ENCODE measurements at regions not wholly inside any gene's neighbourhood (a gene's known extent, or its start where the extent isn't known, plus 50 kb on each side); places are given as distances from the start of the nearest gene placed in this dataset.

- POLR2A ChIA-PET = no interaction called here
- intact Hi-C loops (cut with micrococcal nuclease) = no loop called here
- no peaks in the 10 kb centered on the region for H3K9me2 ChIP-seq (ENCODE audit: insufficient read depth)
These were observed 429.1 kb upstream of the ARGLU1 start for GRCh38 chr13:106996867-106997618.

More at GRCh38 chr13:106996867-106997618, 429.1 kb upstream of the ARGLU1 start:
- H2AFZ ChIP-seq (ENCODE audit: low read depth, low read length, poor library complexity, severe bottlenecking) = no peak overlapping the region
- ATAC-seq = no peak
- no peak overlapping the region for H3K4me3 ChIP-seq (replicated peaks in 1 of 2; ENCODE audit: low read depth in 1 of 2, low read length in 2 of 2)
- H3K79me2 ChIP-seq (ENCODE audit: insufficient read depth, low read length) = no peaks in the 10 kb centered on the region
- H3K9ac ChIP-seq (ENCODE audit: low read length) = no peak overlapping the region
- no peak for DNase-seq (ENCODE audit: low read depth, low spot score)
- no TSS peak for BruUV-seq (replicated peaks)
- peaks cover 0 to 3% of the 10 kb centered on the region in 2 experiments; a peak in 1 of 4 replicates for H3K9me3 ChIP-seq (ENCODE audit: control insufficient read depth in 1 of 2, insufficient read depth in 1 of 2, low read depth in 1 of 2, low read length in 2 of 2)
- no peaks in the 10 kb centered on the region for H4K20me1 ChIP-seq (ENCODE audit: insufficient read depth)
- ChIA-PET CTCF (no interaction called here), RAD21 (ENCODE audit: low non-redundant PET in 1 of 2, low total read pairs in 2 of 2, uncharacterized antibody in 2 of 2, unreplicated experiment in 2 of 2) (no interaction called here)
- H3K4me2 ChIP-seq (ENCODE audit: low read length) = no peak overlapping the region
- TF ChIP-seq ZBTB33 (IDR thresholded peaks at IDR 0.05; ENCODE audit: extremely low read depth, insufficient replicate concordance, low read length) (no peak), SP1 (IDR thresholded peaks at IDR 0.05; ENCODE audit: low read depth) (no peak), RAD21 (IDR thresholded peaks at IDR 0.05; ENCODE audit: low read depth) (no peak), ZNF274 (IDR thresholded peaks at IDR 0.05; ENCODE audit: low read depth, low read length) (no peak), TCF7L2 (IDR thresholded peaks at IDR 0.05; ENCODE audit: borderline replicate concordance, extremely low read depth, insufficient read depth, insufficient read length) (no peak), SRF (IDR thresholded peaks at IDR 0.05; ENCODE audit: low read depth) (no peak), EGR1 (IDR thresholded peaks at IDR 0.05; ENCODE audit: low read depth) (no peak), CBX3 (IDR thresholded peaks at IDR 0.05; ENCODE audit: low read depth) (no peak), EZH2 (IDR thresholded peaks at IDR 0.05) (no peak), FOSL1 (IDR thresholded peaks at IDR 0.05; ENCODE audit: low read depth) (no peak), EZH2phosphoT487 (IDR thresholded peaks at IDR 0.05; ENCODE audit: borderline replicate concordance) (no peak), CEBPB (IDR thresholded peaks at IDR 0.05; ENCODE audit: low read depth) (no peak), YY1 (IDR thresholded peaks at IDR 0.05; ENCODE audit: extremely low read depth, insufficient replicate concordance, low read depth, low read length) (no peak), ATF3 (IDR thresholded peaks at IDR 0.05) (no peak), SIN3A (IDR thresholded peaks at IDR 0.05; ENCODE audit: low read depth) (no peak), ZFX (IDR thresholded peaks at IDR 0.05) (no peak)
- no peaks in the 10 kb centered on the region for H3K36me3 ChIP-seq (ENCODE audit: control insufficient read depth in 1 of 2, insufficient read depth in 2 of 2, low read length in 2 of 2)
- no peaks in the 10 kb centered on the region for H3K27me3 ChIP-seq (ENCODE audit: insufficient read depth, low read length)
- no peak overlapping the region for H3K27ac ChIP-seq (ENCODE audit: low read depth, low read length)
- H3K4me1 ChIP-seq (ENCODE audit: control insufficient read depth in 1 of 2, insufficient read depth in 2 of 2, low read length in 2 of 2) = no peaks in the 10 kb centered on the region
